Small intestine (tissue), 7 donors: ENCODE measurements at regions not wholly inside any gene's neighbourhood (a gene's known extent, or its start where the extent isn't known, plus 50 kb on each side); places are given as distances from the start of the nearest gene placed in this dataset.

Experiments
- DNase-seq, 2 donors: peaks; one replicate each; pipeline versions ENCODE4 v3.0.0 to v3.0.0-alpha.2; 2013
- FAIRE-seq: peaks from 2 replicates; lab custom pipeline; 2012; peaks lifted over from hg19 to GRCh38; lab: Jason Lieb, UNC
- H3K27ac ChIP-seq, 3 donors: one replicate each; pipeline ENCODE4 v1.5.1; 2013; ENCODE audit warnings: low read length in 2 of 3, mild to moderate bottlenecking in 2 of 3, control low read depth in 1 of 3, inconsistent platforms in 1 of 3, low read depth in 1 of 3, moderate library complexity in 1 of 3
- H3K27me3 ChIP-seq, 3 donors: one replicate each; pipeline ENCODE4 v1.6.1; 2013; ENCODE audit warnings: low read length in 3 of 3, inconsistent platforms in 1 of 3; ENCODE audit not compliant: control insufficient read depth in 3 of 3, insufficient read depth in 3 of 3
- H3K36me3 ChIP-seq, 3 donors: one replicate each; pipeline ENCODE4 v1.6.1; 2013; ENCODE audit warnings: low read length in 3 of 3, inconsistent platforms in 1 of 3, low read depth in 1 of 3, mild to moderate bottlenecking in 1 of 3, moderate library complexity in 1 of 3; ENCODE audit not compliant: control insufficient read depth in 3 of 3, insufficient read depth in 2 of 3
- H3K4me1 ChIP-seq, 3 donors: one replicate each; pipeline ENCODE4 v1.6.1; 2013; ENCODE audit warnings: low read length in 2 of 3, inconsistent platforms in 1 of 3, low read depth in 1 of 3, mild to moderate bottlenecking in 1 of 3, moderate library complexity in 1 of 3; ENCODE audit not compliant: control insufficient read depth in 3 of 3, insufficient read depth in 2 of 3
- H3K4me3 ChIP-seq, 3 donors: one replicate each; pipeline ENCODE4 v1.5.1; 2013; ENCODE audit warnings: low read length in 3 of 3, control low read depth in 1 of 3, inconsistent platforms in 1 of 3, low read depth in 1 of 3, mild to moderate bottlenecking in 1 of 3, moderate library complexity in 1 of 3
- H3K9me3 ChIP-seq, 2 donors: one replicate each; pipeline ENCODE4 v1.6.1; 2013; ENCODE audit warnings: low read depth in 1 of 2, low read length in 1 of 2; ENCODE audit not compliant: control insufficient read depth in 2 of 2, insufficient read depth in 1 of 2
- WGBS, 3 donors: extraction: QIAGEN DNeasy Blood & Tissue Kit; methylation state at CpG; one replicate each; pipeline ENCODE4 v1.1.7; 2013; 5-methylcytosine and 5-hydroxymethylcytosine counted together
- donor health status: healthy with polysubstance abuse.
- donor health status: control.
- donor health status: control.
- donor health status: Bipolar disorder and iron deficiency.
- donor health status: healthy.

GRCh38 chr22:49551897-49552614, 275.6 kb downstream of the BRD1 start:
- Histone ChIP-seq H3K27ac (no peak overlapping the region), H3K4me3 (no peak overlapping the region), H3K27me3 (no peaks in the 10 kb centered on the region), H3K9me3 (peaks cover 0 to 5% of the 10 kb centered on the region in 2 donors), H3K4me1 (no peaks in the 10 kb centered on the region), H3K36me3 (no peaks in the 10 kb centered on the region)
- FAIRE-seq (no peak), DNase-seq (no peak)
- 59 to 71% (median 63%) methylated on average over 15 of the region's 15 CpGs for WGBS, 3 donors

GRCh38 chr22:49551446-49551845, 276.2 kb downstream of the BRD1 start:
- Histone ChIP-seq H3K36me3 (no peaks in the 10 kb centered on the region), H3K27me3 (no peaks in the 10 kb centered on the region), H3K9me3 (peaks cover 0 to 5% of the 10 kb centered on the region in 2 donors), H3K27ac (no peak overlapping the region), H3K4me1 (no peaks in the 10 kb centered on the region), H3K4me3 (no peak overlapping the region)
- FAIRE-seq (no peak), DNase-seq (no peak)
- 93 to 94% (median 94%) methylated on average over 10 of the region's 10 CpGs for WGBS, 3 donors

GRCh38 chr22:49550766-49551362, 276.8 kb downstream of the BRD1 start:
- Histone ChIP-seq H3K4me1 (no peaks in the 10 kb centered on the region), H3K36me3 (no peaks in the 10 kb centered on the region), H3K4me3 (no peak overlapping the region), H3K9me3 (peaks cover 0 to 5% of the 10 kb centered on the region in 2 donors), H3K27me3 (no peaks in the 10 kb centered on the region), H3K27ac (no peak overlapping the region)
- FAIRE-seq (no peak), DNase-seq (no peak)
- 84 to 95% (median 92%) methylated on average over 11 of the region's 11 CpGs for WGBS, 3 donors

- no peak for DNase-seq
- Histone ChIP-seq H3K4me1 (no peaks in the 10 kb centered on the region), H3K4me3 (no peak overlapping the region), H3K36me3 (no peaks in the 10 kb centered on the region), H3K9me3 (peaks cover 0 to 5% of the 10 kb centered on the region in 2 donors), H3K27ac (no peak overlapping the region), H3K27me3 (no peaks in the 10 kb centered on the region)
- no peak for FAIRE-seq
- 56 to 89% (median 63%) methylated on average over 3 of the region's 3 CpGs for WGBS, 3 donors
Measured at GRCh38 chr22:49550141-49550430, 277.6 kb downstream of the BRD1 start.

- H3K4me1 ChIP-seq: no peaks in the 10 kb centered on the region
- FAIRE-seq (no peak), DNase-seq (no peak)
- WGBS, 3 donors: 75 to 85% (median 76%) methylated on average over 22 of the region's 22 CpGs
- no peak overlapping the region for H3K4me3 ChIP-seq
- no peaks in the 10 kb centered on the region for H3K36me3 ChIP-seq
- H3K27me3 ChIP-seq: no peaks in the 10 kb centered on the region
- peaks cover 0 to 5% of the 10 kb centered on the region in 2 donors for H3K9me3 ChIP-seq
- H3K27ac ChIP-seq: no peak overlapping the region
Measured at GRCh38 chr22:49549256-49550140, 278.2 kb downstream of the BRD1 start.

- no peak for FAIRE-seq
- no peaks in the 10 kb centered on the region for H3K27me3 ChIP-seq
- no peak overlapping the region for H3K27ac ChIP-seq
- no peaks in the 10 kb centered on the region for H3K36me3 ChIP-seq
- peak in 1 of 2 donors; percentile 13 for DNase-seq
- no peak overlapping the region for H3K4me3 ChIP-seq
- H3K9me3 ChIP-seq: peaks cover 0 to 5% of the 10 kb centered on the region in 2 donors
- 21 to 48% (median 39%) methylated on average over 17 of the region's 17 CpGs for WGBS, 3 donors
- no peaks in the 10 kb centered on the region for H3K4me1 ChIP-seq
Measured at GRCh38 chr22:49548356-49549202, 279.1 kb downstream of the BRD1 start.

GRCh38 chr22:49547751-49548239, 279.9 kb downstream of the BRD1 start:
- peaks cover 0 to 5% of the 10 kb centered on the region in 2 donors for H3K9me3 ChIP-seq
- no peaks in the 10 kb centered on the region for H3K4me1 ChIP-seq
- no peaks in the 10 kb centered on the region for H3K27me3 ChIP-seq
- no peak for FAIRE-seq
- H3K36me3 ChIP-seq: no peaks in the 10 kb centered on the region
- WGBS, 3 donors: 80 to 84% (median 83%) methylated on average over 16 of the region's 16 CpGs
- H3K4me3 ChIP-seq: no peak overlapping the region
- no peak for DNase-seq
- H3K27ac ChIP-seq: no peak overlapping the region
